IPS-20b (cell line): ENCODE measurements at regions not wholly inside any gene's neighbourhood (a gene's known extent, or its start where the extent isn't known, plus 50 kb on each side); places are given as distances from the start of the nearest gene placed in this dataset.

Experiments
- H3K27ac ChIP-seq: one replicate; pipeline ENCODE4 v1.5.1; 2013; ENCODE audit warnings: low read length
- H3K27me3 ChIP-seq: 2 replicates; pipeline ENCODE4 v1.6.1; 2013; ENCODE audit warnings: mild to moderate bottlenecking, low read length, inconsistent platforms; ENCODE audit not compliant: insufficient read depth
- H3K36me3 ChIP-seq: 2 replicates; pipeline ENCODE4 v1.6.1; 2013; ENCODE audit warnings: low read depth, mild to moderate bottlenecking, inconsistent platforms, low read length, moderate library complexity; ENCODE audit not compliant: insufficient read depth
- H3K4me1 ChIP-seq: 2 replicates; pipeline ENCODE4 v1.6.1; 2013; ENCODE audit warnings: mild to moderate bottlenecking, control low read depth, inconsistent platforms, low read length, moderate library complexity; ENCODE audit not compliant: insufficient read depth
- H3K4me3 ChIP-seq: 2 replicates; pipeline ENCODE4 v1.5.1; 2013; ENCODE audit warnings: mild to moderate bottlenecking, low read length, inconsistent platforms
- H3K9ac ChIP-seq: 2 replicates; pipeline ENCODE4 v1.6.1; 2013; ENCODE audit warnings: low read depth, mild to moderate bottlenecking, inconsistent platforms, low read length, moderate library complexity
- H3K9me3 ChIP-seq: 2 replicates; pipeline ENCODE4 v1.6.1; 2013; ENCODE audit warnings: mild to moderate bottlenecking, low read depth, low read length, inconsistent platforms; ENCODE audit not compliant: insufficient read depth

- Histone ChIP-seq H3K9me3 (peaks cover 5% of the 10 kb centered on the region; the same call in 1 of the 2 replicates), H3K27me3 (peaks cover 100% of the 10 kb centered on the region), H3K9ac (no peak overlapping the region), H3K27ac (no peak overlapping the region), H3K36me3 (no peaks in the 10 kb centered on the region), H3K4me1 (peaks cover 22% of the 10 kb centered on the region; the same call in 1 of the 2 replicates), H3K4me3 (no peak overlapping the region)
Measured at GRCh38 chr6:28767133-28767532, 156.7 kb downstream of the TRIM27 start.

DNA sequence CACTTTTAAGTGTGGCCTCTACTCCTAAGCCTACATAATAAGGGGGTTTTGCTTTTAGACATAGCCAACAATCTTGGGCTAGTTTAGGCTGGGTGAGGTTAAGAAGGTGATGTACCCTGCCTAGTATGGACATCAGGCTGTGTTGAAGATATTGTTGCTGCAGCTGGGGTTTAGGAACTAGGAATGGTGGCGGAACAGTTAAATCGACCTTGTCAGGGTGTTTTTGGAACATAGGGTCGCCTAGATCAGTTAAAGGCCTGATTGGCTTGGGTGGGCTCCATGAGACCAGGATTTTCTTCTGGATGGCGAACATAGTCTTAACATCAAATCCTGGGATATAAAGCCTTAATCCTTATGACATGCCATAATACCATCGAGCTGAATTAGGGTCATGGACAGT lies 156.1 kb downstream of the TRIM27 start:
- peaks cover 100% of the 10 kb centered on the region for H3K27me3 ChIP-seq
- H3K4me1 ChIP-seq = peaks cover 23% of the 10 kb centered on the region; the same call in 1 of the 2 replicates
- no peak overlapping the region for H3K9ac ChIP-seq
- no peak overlapping the region for H3K27ac ChIP-seq
- H3K9me3 ChIP-seq = peaks cover 5% of the 10 kb centered on the region; the same call in 1 of the 2 replicates
- H3K4me3 ChIP-seq = no peak overlapping the region
- H3K36me3 ChIP-seq = no peaks in the 10 kb centered on the region

DNA sequence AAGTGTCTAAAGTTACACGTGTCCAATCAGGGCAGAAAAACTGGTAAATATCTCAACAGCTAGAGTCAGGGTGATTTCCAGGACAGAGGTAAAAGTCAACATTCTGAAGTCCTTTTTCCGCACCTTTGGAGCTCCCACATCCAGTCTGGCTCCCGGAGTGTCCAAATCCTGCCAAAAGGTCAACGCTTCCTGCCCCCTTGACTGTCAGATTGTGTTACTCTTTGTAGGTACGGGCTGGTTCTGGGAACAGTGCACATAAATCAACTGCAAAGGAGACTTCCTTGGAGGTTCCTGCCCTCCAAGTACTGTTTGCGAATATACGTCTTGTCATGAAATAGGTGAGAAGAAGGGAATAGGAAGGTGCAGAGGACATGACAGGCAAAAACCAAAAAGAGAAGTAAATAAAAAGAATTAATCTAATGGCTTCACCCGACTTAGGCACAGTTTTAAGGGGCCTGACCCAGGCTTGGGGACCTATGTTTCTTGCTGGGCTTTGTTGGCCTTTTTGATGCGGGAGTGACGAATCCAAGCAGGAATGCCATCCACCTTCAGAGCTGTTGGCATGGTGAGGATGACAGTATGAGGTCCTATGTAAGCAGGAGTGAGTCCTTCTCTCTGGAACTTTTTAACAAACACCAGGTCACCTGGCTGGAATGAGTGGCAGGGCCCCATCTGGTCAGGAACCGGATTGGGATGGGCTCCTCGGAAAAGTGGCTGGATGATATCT lies 155.4 kb downstream of the TRIM27 start:
- no peak overlapping the region for H3K4me3 ChIP-seq
- H3K36me3 ChIP-seq = no peaks in the 10 kb centered on the region
- H3K27me3 ChIP-seq = peaks cover 100% of the 10 kb centered on the region
- H3K4me1 ChIP-seq = peaks cover 25% of the 10 kb centered on the region; the same call in 1 of the 2 replicates
- peaks cover 5% of the 10 kb centered on the region; the same call in 1 of the 2 replicates for H3K9me3 ChIP-seq
- H3K9ac ChIP-seq = no peak overlapping the region
- no peak overlapping the region for H3K27ac ChIP-seq

DNA sequence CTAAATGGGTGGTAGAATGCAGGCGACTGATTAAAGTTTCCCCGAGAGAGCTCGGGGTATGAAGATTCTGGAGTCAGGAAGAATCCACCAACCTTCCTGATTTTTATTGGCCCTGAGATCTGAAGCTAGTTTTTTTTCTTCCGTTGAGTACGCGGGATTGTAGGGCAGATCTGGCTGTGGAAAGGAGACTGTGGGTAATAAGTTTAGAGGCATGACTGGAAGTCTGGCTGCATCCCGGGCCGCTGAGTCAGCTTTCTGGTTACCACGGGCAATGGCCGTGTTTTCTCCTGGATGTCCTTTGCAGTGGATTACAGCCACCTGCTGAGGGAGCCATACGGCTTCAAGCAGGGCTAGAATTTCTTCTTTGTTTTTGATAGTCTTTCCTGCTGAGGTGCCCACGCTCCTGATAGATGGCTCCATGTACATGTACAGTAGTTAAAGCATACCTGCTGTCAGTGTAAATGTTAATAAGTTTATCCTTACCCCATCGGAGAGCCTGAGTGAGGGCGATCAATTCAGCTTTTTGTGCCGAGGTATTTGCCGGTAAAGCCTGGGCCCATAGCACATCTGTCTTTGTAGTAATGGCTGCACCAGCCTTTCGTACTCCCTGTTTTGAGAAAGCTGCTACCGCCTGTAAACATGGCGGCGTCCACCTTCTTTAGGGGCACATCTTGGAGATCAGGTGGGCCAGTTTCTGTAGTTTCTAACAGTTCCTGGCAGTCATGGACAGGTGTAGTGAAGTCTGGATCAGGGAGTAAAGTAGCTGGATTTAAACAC lies 154.0 kb downstream of the TRIM27 start:
- no peaks in the 10 kb centered on the region for H3K36me3 ChIP-seq
- peaks cover 100% of the 10 kb centered on the region for H3K27me3 ChIP-seq
- peaks cover 5% of the 10 kb centered on the region; the same call in 1 of the 2 replicates for H3K9me3 ChIP-seq
- no peak overlapping the region for H3K9ac ChIP-seq
- no peak overlapping the region for H3K27ac ChIP-seq
- peaks cover 33% of the 10 kb centered on the region for H3K4me1 ChIP-seq
- peak overlapping the region; percentile 17 for H3K4me3 ChIP-seq

- H3K27ac ChIP-seq = no peak overlapping the region
- H3K9me3 ChIP-seq = peaks cover 5% of the 10 kb centered on the region; the same call in 1 of the 2 replicates
- peaks cover 100% of the 10 kb centered on the region for H3K27me3 ChIP-seq
- H3K36me3 ChIP-seq = no peaks in the 10 kb centered on the region
- no peak overlapping the region; the same call in 1 of the 2 replicates for H3K4me3 ChIP-seq
- peaks cover 28% of the 10 kb centered on the region for H3K4me1 ChIP-seq
- H3K9ac ChIP-seq = no peak overlapping the region
Measured at GRCh38 chr6:28770732-28771131, 153.1 kb downstream of the TRIM27 start.

DNA sequence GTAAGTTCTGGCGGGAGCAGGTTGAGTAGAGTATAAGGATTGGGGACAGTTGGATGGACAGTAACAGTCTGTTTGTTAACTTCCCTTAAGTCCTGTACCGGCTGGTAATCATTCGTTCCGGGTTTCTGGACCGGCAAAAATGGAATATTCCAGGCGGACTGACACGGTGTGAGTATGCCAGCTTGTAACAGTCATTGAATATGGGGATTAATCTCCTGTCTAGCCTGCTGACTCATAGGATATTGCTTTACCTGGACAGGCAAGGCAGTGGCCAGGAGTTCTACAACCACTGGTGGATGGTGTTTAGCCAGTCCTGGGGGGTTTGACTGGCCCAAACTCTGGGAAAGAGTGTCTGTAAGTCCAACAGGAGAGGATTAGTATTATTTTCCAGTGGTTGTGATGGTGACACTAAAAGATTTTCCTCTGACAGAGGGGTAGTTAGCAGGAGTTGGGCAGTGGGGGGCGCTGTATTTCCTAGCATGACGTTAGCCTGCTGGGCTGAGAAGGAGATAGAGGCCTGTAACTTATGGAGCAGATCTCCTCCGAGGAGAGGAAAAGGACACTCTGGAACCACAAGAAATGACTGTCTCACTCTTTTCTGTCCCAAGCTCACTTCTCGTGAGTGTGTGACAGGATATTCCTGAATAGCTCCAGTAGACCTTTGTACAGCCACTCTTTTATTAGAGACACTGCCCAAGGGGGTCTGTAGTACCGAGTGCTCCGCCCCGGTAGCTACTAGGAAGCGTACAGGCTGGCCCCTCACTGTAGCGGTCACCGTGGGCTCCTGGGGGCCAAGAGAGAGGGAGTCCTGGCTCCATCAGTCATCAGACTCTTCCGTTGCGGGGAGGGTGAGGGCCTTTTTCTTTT lies 152.2 kb downstream of the TRIM27 start:
- Histone ChIP-seq H3K9ac (no peak overlapping the region), H3K27ac (no peak overlapping the region), H3K4me1 (peaks cover 25% of the 10 kb centered on the region)

DNA sequence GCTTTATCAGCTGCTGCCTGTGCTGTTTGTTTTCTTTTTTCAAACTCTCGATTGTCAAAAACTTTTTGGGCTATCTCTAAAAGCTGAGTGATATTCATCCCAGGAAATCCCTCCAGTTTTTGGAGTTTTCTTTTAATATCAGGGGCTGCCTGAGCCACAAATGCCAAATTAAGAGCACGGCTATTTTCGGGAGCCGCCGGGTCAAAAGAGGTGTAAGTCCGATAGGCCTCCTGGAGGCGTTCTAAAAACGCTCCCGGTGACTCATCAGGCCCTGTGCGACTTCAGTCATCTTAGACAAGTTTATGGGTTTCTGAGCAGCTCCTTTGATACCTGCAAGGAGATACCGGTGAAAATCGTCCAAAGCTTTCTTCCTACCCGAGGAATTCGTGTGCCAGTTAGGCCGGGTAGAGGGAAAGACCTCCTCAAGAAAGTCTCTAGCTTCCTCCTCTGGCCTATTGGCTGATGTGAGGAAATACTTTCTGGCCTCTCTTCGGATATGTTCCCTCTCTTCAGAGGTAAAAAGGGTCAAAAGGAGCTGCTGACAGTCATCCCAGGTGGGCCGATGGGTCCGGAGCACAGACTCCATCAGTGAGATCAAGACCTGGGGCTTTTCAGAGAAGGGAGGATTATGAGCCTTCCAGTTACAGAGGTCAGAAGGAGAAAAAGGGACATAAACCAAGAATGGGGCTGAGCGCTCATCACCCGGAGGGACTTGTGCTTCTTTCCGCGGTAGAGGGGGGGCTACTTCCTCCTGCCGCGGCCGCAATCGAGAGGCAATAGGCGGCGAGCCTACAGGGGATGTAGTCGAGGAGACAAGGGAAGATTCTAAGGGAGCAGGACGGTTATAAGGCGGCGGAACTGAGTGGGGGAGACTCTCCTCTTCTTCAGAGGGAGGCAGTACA lies 151.1 kb downstream of the TRIM27 start:
- peaks cover under 1% of the 10 kb centered on the region; the same call in 1 of the 2 replicates for H3K9me3 ChIP-seq
- no peaks in the 10 kb centered on the region for H3K36me3 ChIP-seq
- H3K27me3 ChIP-seq = peaks cover 100% of the 10 kb centered on the region
- H3K9ac ChIP-seq = no peak overlapping the region
- peaks cover 32% of the 10 kb centered on the region for H3K4me1 ChIP-seq
- no peak overlapping the region for H3K27ac ChIP-seq
- peak overlapping the region; percentile 62 for H3K4me3 ChIP-seq

More for the DNA sequence above, 152.2 kb downstream of the TRIM27 start:
- peaks cover 100% of the 10 kb centered on the region for H3K27me3 ChIP-seq
- H3K4me3 ChIP-seq = peak overlapping the region; percentile 45
- peaks cover 5% of the 10 kb centered on the region; the same call in 1 of the 2 replicates for H3K9me3 ChIP-seq
- H3K36me3 ChIP-seq = no peaks in the 10 kb centered on the region

GRCh38 chr6:28774292-28775051 lies 149.3 kb downstream of the TRIM27 start:
- Histone ChIP-seq H3K27me3 (peaks cover 100% of the 10 kb centered on the region), H3K9ac (no peak overlapping the region), H3K4me3 (peak overlapping the region; percentile 65), H3K4me1 (peaks cover 33% of the 10 kb centered on the region), H3K27ac (no peak overlapping the region), H3K9me3 (no peaks in the 10 kb centered on the region; the same call in 1 of the 2 replicates), H3K36me3 (no peaks in the 10 kb centered on the region)

- no peak overlapping the region for H3K9ac ChIP-seq
- H3K27me3 ChIP-seq = peaks cover 100% of the 10 kb centered on the region
- H3K4me3 ChIP-seq = peak overlapping the region; percentile 65
- no peaks in the 10 kb centered on the region; the same call in 1 of the 2 replicates for H3K9me3 ChIP-seq
- peaks cover 30% of the 10 kb centered on the region for H3K4me1 ChIP-seq
- no peaks in the 10 kb centered on the region for H3K36me3 ChIP-seq
- no peak overlapping the region for H3K27ac ChIP-seq
Measured at GRCh38 chr6:28775052-28775376, 148.8 kb downstream of the TRIM27 start.
